ENCODE measurements at regions not wholly inside any gene's neighbourhood (a gene's known extent, or its start where the extent isn't known, plus 50 kb on each side); places are given as distances from the start of the nearest gene placed in this dataset.

DNA sequence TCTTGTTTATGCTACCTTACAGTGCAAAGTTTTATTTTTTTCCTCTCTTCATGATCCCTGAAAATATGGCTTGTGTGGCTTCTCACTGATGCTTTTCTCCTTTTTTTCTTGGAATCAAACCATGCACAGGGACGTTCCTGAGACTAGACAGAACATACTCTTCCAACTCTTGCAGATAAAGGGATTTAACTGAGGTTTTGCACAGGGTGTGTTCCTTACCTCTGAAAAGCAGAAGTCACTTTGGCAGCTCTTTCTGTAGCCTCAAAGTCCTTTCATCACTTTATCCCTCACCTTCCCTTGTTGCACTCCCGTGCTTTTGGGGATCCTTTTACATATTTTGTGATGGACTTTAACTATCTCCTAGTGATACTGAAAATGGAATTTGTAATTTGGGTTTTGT lies 300.1 kb downstream of the SPRY1 start:
- WGBS, 2 donors: 68 to 79% methylated on average over 2 of the region's 2 CpGs
- TF ChIP-seq, protein P1, sequence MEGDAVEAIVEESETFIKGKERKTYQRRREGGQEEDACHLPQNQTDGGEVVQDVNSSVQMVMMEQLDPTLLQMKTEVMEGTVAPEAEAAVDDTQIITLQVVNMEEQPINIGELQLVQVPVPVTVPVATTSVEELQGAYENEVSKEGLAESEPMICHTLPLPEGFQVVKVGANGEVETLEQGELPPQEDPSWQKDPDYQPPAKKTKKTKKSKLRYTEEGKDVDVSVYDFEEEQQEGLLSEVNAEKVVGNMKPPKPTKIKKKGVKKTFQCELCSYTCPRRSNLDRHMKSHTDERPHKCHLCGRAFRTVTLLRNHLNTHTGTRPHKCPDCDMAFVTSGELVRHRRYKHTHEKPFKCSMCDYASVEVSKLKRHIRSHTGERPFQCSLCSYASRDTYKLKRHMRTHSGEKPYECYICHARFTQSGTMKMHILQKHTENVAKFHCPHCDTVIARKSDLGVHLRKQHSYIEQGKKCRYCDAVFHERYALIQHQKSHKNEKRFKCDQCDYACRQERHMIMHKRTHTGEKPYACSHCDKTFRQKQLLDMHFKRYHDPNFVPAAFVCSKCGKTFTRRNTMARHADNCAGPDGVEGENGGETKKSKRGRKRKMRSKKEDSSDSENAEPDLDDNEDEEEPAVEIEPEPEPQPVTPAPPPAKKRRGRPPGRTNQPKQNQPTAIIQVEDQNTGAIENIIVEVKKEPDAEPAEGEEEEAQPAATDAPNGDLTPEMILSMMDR (IDR thresholded peaks at IDR 0.05): no peak
- Histone ChIP-seq H3K4me3 (no peak overlapping the region), H3K27me3 (no peaks in the 10 kb centered on the region), H3K36me3 (no peaks in the 10 kb centered on the region), H3K4me1 (peaks cover 0 to 5% (median 0%) of the 10 kb centered on the region in 3 donors), H3K27ac (no peak overlapping the region), H3K9me3 (peaks cover 0 to 3% (median 0%) of the 10 kb centered on the region in 4 donors)
- DNase-seq (no peak), FAIRE-seq (no peak), ATAC-seq (no peak)
- intact Hi-C loops (cut with DNase I): no loop called here

GRCh38 chr4:123698556-123698955 lies 302.0 kb downstream of the SPRY1 start:
- Histone ChIP-seq H3K4me1 (peaks cover 0 to 5% (median 0%) of the 10 kb centered on the region in 3 donors), H3K27ac (no peak overlapping the region), H3K4me3 (no peak overlapping the region), H3K36me3 (no peaks in the 10 kb centered on the region), H3K9me3 (peaks cover 0 to 3% (median 0%) of the 10 kb centered on the region in 4 donors), H3K27me3 (no peaks in the 10 kb centered on the region)
- ATAC-seq (no peak), FAIRE-seq (no peak), DNase-seq (no peak)
- WGBS, 2 donors: 80 to 89% methylated on average over 4 of the region's 4 CpGs
- TF ChIP-seq, protein P1 (IDR thresholded peaks at IDR 0.05): no peak
- intact Hi-C loops (cut with DNase I): no loop called here

DNA sequence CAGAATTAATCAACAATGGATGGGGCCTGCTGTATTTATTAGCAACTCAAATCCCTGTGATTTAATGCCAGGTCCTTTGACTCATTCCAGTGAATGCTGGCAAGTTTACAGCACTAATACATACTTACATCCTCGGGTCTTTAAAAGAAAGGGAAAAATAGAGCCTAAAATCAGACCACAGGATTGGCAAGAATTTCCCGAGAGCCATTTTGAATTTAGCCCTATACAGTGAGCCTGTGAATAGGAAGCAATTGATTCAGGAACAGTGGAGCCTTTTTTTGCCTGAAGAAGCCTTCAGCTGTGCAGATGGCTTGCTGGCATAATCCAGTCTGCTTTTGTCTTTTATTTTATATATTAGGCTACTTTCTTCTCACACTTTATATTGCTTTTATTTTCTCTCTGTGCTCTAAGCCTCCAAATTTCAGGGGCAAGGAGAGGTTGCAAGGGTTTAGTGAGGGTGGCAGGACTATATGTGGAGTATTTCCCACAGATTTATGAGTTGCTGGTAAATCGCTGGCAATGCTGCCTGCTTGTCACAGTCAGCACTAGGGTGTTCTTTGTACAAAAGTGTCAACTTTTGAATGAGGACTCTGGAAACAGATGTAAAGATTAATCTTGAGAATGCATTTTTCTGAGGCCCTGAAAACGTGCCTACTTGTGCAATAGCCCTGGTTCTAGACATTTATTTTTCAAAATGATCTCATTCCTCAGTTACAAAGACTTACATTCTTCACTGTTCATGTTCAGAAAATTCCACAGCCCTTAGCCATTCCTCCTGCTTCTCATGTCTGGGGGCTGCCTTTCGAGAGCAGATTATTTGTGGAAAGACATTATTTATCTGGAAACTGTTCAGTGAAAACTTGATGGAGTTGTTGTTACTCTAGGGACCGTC lies 303.5 kb downstream of the SPRY1 start:
- 48 to 57% methylated on average over 6 of the region's 6 CpGs for WGBS, 2 donors
- TF ChIP-seq, protein P1 (IDR thresholded peaks at IDR 0.05): no peak
- H3K36me3 ChIP-seq: no peaks in the 10 kb centered on the region
- H3K4me1 ChIP-seq: peaks cover 0 to 5% (median 0%) of the 10 kb centered on the region in 3 donors
- no peaks in the 10 kb centered on the region for H3K27me3 ChIP-seq
- H3K27ac ChIP-seq: peak overlapping the region in 2 of 4 donors; percentile 10 to 15
- no peak overlapping the region for H3K4me3 ChIP-seq
- no peak for DNase-seq
- peak in 3 of 4 donors; percentile 31 to 44 (median 35) for ATAC-seq
- intact Hi-C loops (cut with DNase I): no loop called here
- peaks cover 0 to 3% (median 0%) of the 10 kb centered on the region in 4 donors for H3K9me3 ChIP-seq
- FAIRE-seq: no peak

DNA sequence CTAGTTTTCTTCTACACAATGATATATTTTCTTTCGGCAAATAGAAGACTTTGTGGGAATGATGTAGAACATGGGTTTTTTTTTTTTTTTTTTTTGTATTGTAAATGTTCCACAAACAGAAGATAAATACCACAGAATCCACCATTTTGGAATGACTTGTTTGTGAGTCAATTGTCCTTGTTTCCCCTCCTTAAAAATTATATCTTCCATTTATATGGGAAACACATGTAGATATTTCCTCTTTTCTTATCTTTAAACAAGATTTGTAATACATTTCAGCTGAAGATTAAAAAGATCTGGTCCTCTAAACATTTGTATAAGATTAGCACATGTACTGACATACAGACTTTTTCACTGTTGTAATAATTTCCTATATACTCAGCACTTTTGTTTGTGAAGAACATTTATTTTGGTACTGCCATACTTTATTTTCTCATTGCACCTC lies 304.6 kb downstream of the SPRY1 start:
- H3K36me3 ChIP-seq: no peaks in the 10 kb centered on the region
- TF ChIP-seq, protein P1 (IDR thresholded peaks at IDR 0.05): no peak
- peaks cover 0 to 3% (median 0%) of the 10 kb centered on the region in 4 donors for H3K9me3 ChIP-seq
- no peak for DNase-seq
- intact Hi-C loops (cut with DNase I): no loop called here
- peaks cover 0 to 5% (median 0%) of the 10 kb centered on the region in 3 donors for H3K4me1 ChIP-seq
- H3K4me3 ChIP-seq: no peak overlapping the region
- FAIRE-seq: no peak
- 92 to 97% methylated on average over 1 of the region's 1 CpG for WGBS, 2 donors
- no peak for ATAC-seq
- no peak overlapping the region for H3K27ac ChIP-seq
- no peaks in the 10 kb centered on the region for H3K27me3 ChIP-seq

DNA sequence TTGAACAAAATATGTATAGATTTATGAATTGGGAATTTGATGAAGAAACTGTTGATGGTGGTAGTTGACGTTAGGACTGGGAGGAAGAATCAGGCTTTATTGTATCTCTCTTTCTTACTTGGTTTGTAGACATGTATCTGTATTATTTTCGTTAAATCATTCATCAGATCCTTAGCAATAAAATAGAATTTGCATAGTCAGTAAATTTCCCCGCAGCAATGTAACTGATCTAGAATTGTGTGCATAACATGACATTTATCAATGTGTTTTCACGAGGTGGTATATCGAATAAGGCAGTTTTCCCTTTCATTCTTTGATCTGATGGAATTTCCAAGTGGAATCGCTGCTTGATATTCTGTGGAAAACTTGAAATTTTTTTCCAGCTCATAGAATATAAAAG lies 308.8 kb downstream of the SPRY1 start:
- intact Hi-C loops (cut with DNase I): no loop called here
- DNase-seq: no peak
- H3K36me3 ChIP-seq: no peaks in the 10 kb centered on the region

More for the DNA sequence above, 308.8 kb downstream of the SPRY1 start:
- H3K27me3 ChIP-seq: no peaks in the 10 kb centered on the region
- 79 to 83% methylated on average over 6 of the region's 6 CpGs for WGBS, 2 donors
- H3K4me1 ChIP-seq: no peaks in the 10 kb centered on the region
- no peak overlapping the region for H3K27ac ChIP-seq
- TF ChIP-seq, protein P1 (IDR thresholded peaks at IDR 0.05): no peak
- H3K4me3 ChIP-seq: no peak overlapping the region
- FAIRE-seq (no peak), ATAC-seq (no peak)
- peaks cover 0 to 3% (median 0%) of the 10 kb centered on the region in 4 donors for H3K9me3 ChIP-seq

All from pancreas (tissue), 10 donors.